Lower leg skin (tissue), 4 donors: ENCODE measurements at regions not wholly inside any gene's neighbourhood (a gene's known extent, or its start where the extent isn't known, plus 50 kb on each side); places are given as distances from the start of the nearest gene placed in this dataset.

Experiments used
- DNase-seq, 2 donors: peaks; one replicate each; pipeline ENCODE4 v3.0.0-alpha.2; 2019; ENCODE audit warnings: low spot score in 2 of 2
- H3K4me3 ChIP-seq: fragments of 200-600 bp; sonication (generic); 2 replicates; pipeline ENCODE4 v1.5.1; 2017; ENCODE audit warnings: mild to moderate bottlenecking, low read depth; ENCODE audit not compliant: poor library complexity, severe bottlenecking
- POLR2A ChIP-seq, 2 donors: fragments of 450-650 bp; IDR thresholded peaks; one replicate each; pipeline ENCODE4 v1.6.1; 2016 to 2017; ENCODE audit warnings: antibody characterized with exemption in 2 of 2, mild to moderate bottlenecking in 1 of 2, moderate library complexity in 1 of 2
- WGBS, 2 donors: methylation state at CpG; one replicate each; pipeline ENCODE4 v1.1.5; 2018; 5-methylcytosine and 5-hydroxymethylcytosine counted together
- intact Hi-C: fragments of 100-400 bp; cut with DNase I; formaldehyde crosslinking; loops from one replicate; pipeline ENCODE4 v1.15.0; 2023; ENCODE audit warnings: low total_unique reads
- TF ChIP-seq, protein P1 (sequence below), 3 donors: fragments of 450-650 bp; IDR thresholded peaks; one replicate each; pipeline ENCODE4 v1.5.1; 2016; ENCODE audit warnings: antibody characterized with exemption in 3 of 3, mild to moderate bottlenecking in 3 of 3, moderate library complexity in 2 of 3

DNA sequence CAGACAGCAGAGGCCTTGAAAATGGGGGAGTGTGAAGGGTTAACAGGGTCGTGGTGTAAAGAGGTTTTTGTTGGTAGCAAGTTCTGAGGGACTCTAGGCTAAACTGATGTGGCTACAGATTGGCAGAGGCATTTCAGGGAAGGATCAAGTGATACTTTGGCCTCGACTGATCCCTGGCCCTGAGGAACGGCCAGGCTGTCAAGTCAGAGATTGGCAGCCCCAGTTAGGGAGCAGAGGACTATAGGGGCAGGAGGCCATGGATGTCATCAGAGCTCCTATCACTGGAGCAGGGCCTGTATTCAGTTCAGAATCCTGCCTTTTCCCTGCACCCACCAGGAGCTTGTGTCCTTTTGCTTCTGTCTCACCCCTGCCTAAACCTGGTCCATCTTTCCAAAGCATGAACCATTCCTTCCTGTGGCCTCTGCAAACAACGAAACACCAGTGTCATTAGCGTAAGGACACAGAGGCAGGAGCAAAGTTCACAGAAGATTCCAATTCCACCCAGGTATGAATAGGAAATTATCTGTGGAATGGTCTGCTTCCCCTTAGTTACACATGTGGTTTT is 613.1 kb downstream of the MID1IP1 start:
- DNase-seq, result no peak
- intact Hi-C loops, result no loop called here
- no peak for TF ChIP-seq POLR2A (IDR thresholded peaks at IDR 0.05)
- TF ChIP-seq, protein P1, sequence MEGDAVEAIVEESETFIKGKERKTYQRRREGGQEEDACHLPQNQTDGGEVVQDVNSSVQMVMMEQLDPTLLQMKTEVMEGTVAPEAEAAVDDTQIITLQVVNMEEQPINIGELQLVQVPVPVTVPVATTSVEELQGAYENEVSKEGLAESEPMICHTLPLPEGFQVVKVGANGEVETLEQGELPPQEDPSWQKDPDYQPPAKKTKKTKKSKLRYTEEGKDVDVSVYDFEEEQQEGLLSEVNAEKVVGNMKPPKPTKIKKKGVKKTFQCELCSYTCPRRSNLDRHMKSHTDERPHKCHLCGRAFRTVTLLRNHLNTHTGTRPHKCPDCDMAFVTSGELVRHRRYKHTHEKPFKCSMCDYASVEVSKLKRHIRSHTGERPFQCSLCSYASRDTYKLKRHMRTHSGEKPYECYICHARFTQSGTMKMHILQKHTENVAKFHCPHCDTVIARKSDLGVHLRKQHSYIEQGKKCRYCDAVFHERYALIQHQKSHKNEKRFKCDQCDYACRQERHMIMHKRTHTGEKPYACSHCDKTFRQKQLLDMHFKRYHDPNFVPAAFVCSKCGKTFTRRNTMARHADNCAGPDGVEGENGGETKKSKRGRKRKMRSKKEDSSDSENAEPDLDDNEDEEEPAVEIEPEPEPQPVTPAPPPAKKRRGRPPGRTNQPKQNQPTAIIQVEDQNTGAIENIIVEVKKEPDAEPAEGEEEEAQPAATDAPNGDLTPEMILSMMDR (IDR thresholded peaks at IDR 0.05), result no peak
- 61 to 81% methylated on average over 5 of the region's 5 CpGs for WGBS, 2 donors
- no peak overlapping the region for H3K4me3 ChIP-seq

DNA sequence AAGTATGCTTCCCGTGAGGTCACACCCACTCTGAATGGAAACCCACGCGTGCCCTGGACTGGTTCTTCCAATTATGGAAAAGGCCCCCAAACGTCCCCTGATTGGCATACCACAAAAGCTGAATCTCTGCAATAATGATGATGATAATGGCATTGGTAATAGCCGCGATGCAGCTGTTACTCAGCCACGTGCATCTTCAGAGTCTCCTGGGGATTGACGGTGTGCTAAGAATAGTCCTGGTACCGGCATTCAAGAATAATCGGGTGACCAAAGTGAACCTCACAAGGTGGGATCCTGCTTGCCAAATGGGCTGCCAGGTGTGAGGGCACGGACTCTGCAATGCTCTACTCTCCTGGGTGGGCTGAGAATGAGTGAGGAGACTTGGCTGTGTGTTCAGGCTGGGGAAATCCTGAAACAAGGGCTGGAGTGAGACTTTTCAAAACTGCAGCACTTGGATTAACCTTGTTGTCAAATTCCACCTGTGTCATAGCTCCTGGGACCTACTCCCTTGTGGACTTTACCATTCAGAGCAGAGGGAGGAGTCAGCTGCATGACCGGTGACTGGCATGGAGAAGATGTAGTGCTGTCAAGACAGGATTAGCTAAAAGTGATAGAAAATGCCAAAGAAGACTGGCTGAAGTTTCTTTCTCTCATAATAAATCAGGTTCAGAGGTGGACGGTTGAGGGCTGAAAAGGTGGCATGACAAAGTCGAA is 615.4 kb downstream of the MID1IP1 start:
- whole genome bisulfite sequencing, 2 donors, result 82 to 86% methylated on average over 10 to 14 of the region's 14 CpGs
- no peak for DNase-seq
- TF ChIP-seq, protein P1 (IDR thresholded peaks at IDR 0.05), result no peak
- intact Hi-C loops, result no loop called here
- H3K4me3 ChIP-seq, result no peak overlapping the region

DNA sequence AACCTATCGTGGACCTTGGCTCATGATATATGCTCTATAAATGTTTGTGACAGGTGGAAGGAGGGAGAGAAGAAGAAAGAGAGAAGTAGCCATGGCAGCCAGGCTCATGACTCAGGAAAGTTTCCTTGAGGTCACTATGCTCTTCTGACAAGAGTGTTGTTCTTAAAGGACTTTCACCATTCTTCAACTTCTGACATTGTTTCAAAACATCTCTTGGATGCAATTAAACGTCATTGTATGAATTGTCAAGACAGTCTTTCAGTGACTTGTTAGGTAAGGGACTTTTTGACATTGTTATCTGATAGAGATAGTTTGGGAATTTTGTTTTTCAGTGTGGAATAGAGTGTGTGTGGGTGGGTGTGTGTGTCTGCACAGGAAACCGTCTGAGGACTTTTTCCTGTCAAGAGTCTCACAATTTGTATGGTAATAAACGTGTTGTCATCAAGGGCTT is 617.0 kb downstream of the MID1IP1 start:
- no peak overlapping the region for H3K4me3 ChIP-seq
- intact Hi-C loops, result no loop called here
- TF ChIP-seq, protein P1 (IDR thresholded peaks at IDR 0.05), result no peak
- no peak for TF ChIP-seq POLR2A (IDR thresholded peaks at IDR 0.05)
- 43 to 50% methylated on average over 4 of the region's 4 CpGs for WGBS, 2 donors
- no peak for DNase-seq

DNA sequence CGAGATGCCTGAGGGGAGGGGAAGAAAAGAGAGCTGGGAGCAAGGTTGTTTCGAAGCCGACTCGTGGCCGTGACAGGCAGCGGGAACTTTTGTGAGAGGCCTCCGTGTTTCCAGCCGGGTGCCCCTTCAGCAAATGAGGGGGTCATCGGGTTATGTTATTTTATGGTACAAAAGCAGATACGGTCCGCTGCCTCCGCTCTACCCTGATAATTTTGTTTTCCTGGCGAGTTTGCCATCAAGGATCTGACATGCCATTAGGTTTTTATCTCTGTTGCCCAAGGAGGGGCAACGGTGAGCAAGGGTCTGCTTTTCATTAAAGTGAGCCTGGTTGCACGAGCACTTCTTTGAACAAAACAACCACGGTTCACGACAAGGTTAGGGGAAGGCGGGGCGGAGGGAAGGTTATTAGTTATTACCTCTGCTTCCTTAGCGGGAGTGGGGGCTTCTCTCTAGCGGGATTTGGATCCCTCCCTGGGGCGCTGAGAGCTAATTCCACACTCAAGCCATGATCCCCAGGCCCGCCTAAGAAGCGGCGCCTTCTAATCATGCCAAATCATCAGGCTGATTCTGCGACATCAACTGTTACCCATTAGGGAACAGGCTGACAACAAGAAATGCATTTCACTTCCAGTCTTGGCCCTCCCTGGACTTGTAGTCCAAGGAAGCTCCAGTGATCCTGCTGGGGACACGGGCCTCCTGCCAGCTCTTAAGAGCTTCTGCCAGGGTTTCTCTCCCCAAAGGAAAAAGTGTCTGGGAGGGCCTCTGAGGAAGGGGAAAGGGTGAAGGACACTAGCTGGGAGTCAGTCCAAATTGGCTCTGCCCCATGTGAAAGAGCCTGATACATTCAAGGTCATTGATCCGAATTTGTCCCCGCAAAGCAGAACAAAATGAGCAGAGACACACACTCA is 617.7 kb downstream of the MID1IP1 start:
- intact Hi-C loops, result no loop called here
- no peak for TF ChIP-seq POLR2A (IDR thresholded peaks at IDR 0.05)
- TF ChIP-seq, protein P1 (IDR thresholded peaks at IDR 0.05), result no peak
- 72 to 73% methylated on average over 28 to 29 of the region's 29 CpGs for WGBS, 2 donors
- no peak for DNase-seq
- H3K4me3 ChIP-seq, result no peak overlapping the region

DNA sequence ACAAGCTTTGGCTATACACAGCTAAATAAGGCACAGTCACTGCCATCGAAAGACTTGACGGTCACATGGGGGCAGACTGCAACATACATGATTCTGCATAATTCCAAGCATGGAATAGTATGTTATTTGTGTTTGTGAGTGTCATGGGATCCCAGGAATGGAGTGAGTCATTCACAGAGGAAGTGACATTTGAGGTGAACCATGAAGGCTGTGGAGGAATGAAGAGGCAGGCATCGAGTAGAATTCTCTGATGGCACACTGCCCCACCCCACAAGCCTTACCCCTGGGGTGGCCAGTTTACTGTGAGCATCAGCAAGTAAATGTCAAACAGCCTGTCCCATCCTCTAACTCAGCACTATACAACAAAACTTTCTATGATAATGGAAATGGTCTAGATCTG is 619.7 kb downstream of the MID1IP1 start:
- 74 to 82% methylated on average over 3 of the region's 3 CpGs for WGBS, 2 donors
- no peak overlapping the region for H3K4me3 ChIP-seq
- intact Hi-C loops, result no loop called here
- TF ChIP-seq POLR2A (IDR thresholded peaks at IDR 0.05), result no peak
- TF ChIP-seq, protein P1 (IDR thresholded peaks at IDR 0.05), result no peak
- DNase-seq, result no peak
